ENCODE measurements at regions not wholly inside any gene's neighbourhood (a gene's known extent, or its start where the extent isn't known, plus 50 kb on each side); places are given as distances from the start of the nearest gene placed in this dataset.

- DNase-seq (ENCODE audit: extremely low read depth, low read depth) = no peak
- H3K4me3 ChIP-seq (replicated peaks; ENCODE audit: low read depth, low read length) = no peak overlapping the region
- TF ChIP-seq CTCF (IDR thresholded peaks at IDR 0.05; ENCODE audit: low read depth, low read length, missing control alignments) = no peak
Observed at GRCh38 chr3:80097674-80098073, 329.9 kb upstream of the ROBO1 start.

- no peak overlapping the region for H3K4me3 ChIP-seq (replicated peaks; ENCODE audit: low read depth, low read length)
- no peak for TF ChIP-seq CTCF (IDR thresholded peaks at IDR 0.05; ENCODE audit: low read depth, low read length, missing control alignments)
- no peak for DNase-seq (ENCODE audit: extremely low read depth, low read depth)
Observed at GRCh38 chr3:80096909-80097308, 329.1 kb upstream of the ROBO1 start.

- no peak overlapping the region for H3K4me3 ChIP-seq (replicated peaks; ENCODE audit: low read depth, low read length)
- DNase-seq (ENCODE audit: extremely low read depth, low read depth) = no peak
- no peak for TF ChIP-seq CTCF (IDR thresholded peaks at IDR 0.05; ENCODE audit: low read depth, low read length, missing control alignments)
Observed at GRCh38 chr3:80094589-80094988, 326.8 kb upstream of the ROBO1 start.

- no peak for DNase-seq (ENCODE audit: extremely low read depth, low read depth)
- no peak overlapping the region for H3K4me3 ChIP-seq (replicated peaks; ENCODE audit: low read depth, low read length)
- no peak for TF ChIP-seq CTCF (IDR thresholded peaks at IDR 0.05; ENCODE audit: low read depth, low read length, missing control alignments)
Observed at GRCh38 chr3:80087767-80088166, 320.0 kb upstream of the ROBO1 start.

- no peak for TF ChIP-seq CTCF (IDR thresholded peaks at IDR 0.05; ENCODE audit: low read depth, low read length, missing control alignments)
- no peak for DNase-seq (ENCODE audit: extremely low read depth, low read depth)
- no peak overlapping the region for H3K4me3 ChIP-seq (replicated peaks; ENCODE audit: low read depth, low read length)
Observed at GRCh38 chr3:80086426-80086825, 318.6 kb upstream of the ROBO1 start.

- H3K4me3 ChIP-seq (replicated peaks; ENCODE audit: low read depth, low read length) = no peak overlapping the region
- no peak for DNase-seq (ENCODE audit: extremely low read depth, low read depth)
- no peak for TF ChIP-seq CTCF (IDR thresholded peaks at IDR 0.05; ENCODE audit: low read depth, low read length, missing control alignments)
Observed at GRCh38 chr3:80079886-80080285, 312.1 kb upstream of the ROBO1 start.

GRCh38 chr3:80068459-80068858 is 300.7 kb upstream of the ROBO1 start:
- no peak for TF ChIP-seq CTCF (IDR thresholded peaks at IDR 0.05; ENCODE audit: low read depth, low read length, missing control alignments)
- H3K4me3 ChIP-seq (replicated peaks; ENCODE audit: low read depth, low read length) = no peak overlapping the region
- no peak for DNase-seq (ENCODE audit: extremely low read depth, low read depth)
